Heart right ventricle (tissue), 16 donors: ENCODE measurements at regions not wholly inside any gene's neighbourhood (a gene's known extent, or its start where the extent isn't known, plus 50 kb on each side); places are given as distances from the start of the nearest gene placed in this dataset.
A peak's percentile ranks its signal among the peaks of the same experiment; 100 is the strongest.

Experiments
- ATAC-seq, 8 donors: fragments of 200-7000 bp; cut with Tn5 transposase; one replicate each; pipeline ENCODE4 v1.9.1; 2020; ENCODE audit warnings: mild to moderate bottlenecking in 8 of 8, moderate library complexity in 8 of 8, moderate number of reproducible peaks in 1 of 8
- DNase-seq, 2 donors: peaks; one replicate each; pipeline ENCODE4 v3.0.0-alpha.2; 2020
- H3K27ac ChIP-seq, 10 donors: fragments of 200-600 bp; sonication (generic) in 2 of 10; one replicate each; pipeline versions ENCODE4 v1.5.0 to v1.8.0; 2020 to 2022; ENCODE audit warnings: mild to moderate bottlenecking in 3 of 10
- H3K27me3 ChIP-seq, 7 donors: fragments of 200-600 bp; one replicate each; pipeline ENCODE4 v1.8.0; 2021 to 2022; ENCODE audit warnings: mild to moderate bottlenecking in 2 of 7
- H3K36me3 ChIP-seq, 9 donors: fragments of 200-600 bp; sonication (generic) in 1 of 9; one replicate each; pipeline versions ENCODE4 v1.5.0 to v1.8.0; 2020 to 2022; ENCODE audit warnings: mild to moderate bottlenecking in 2 of 9
- H3K4me1 ChIP-seq, 9 donors: fragments of 200-600 bp; sonication (generic) in 1 of 9; one replicate each; pipeline versions ENCODE4 v1.5.0 to v1.8.0; 2020 to 2022; ENCODE audit warnings: mild to moderate bottlenecking in 4 of 9
- H3K4me3 ChIP-seq, 10 donors: fragments of 200-600 bp; sonication (generic) in 2 of 10; one replicate each; pipeline versions ENCODE4 v1.5.0 to v1.8.0; 2020 to 2022; ENCODE audit warnings: mild to moderate bottlenecking in 7 of 10, moderate library complexity in 2 of 10
- H3K9me3 ChIP-seq, 11 donors: fragments of 200-600 bp in 10 of 11; sonication (generic) in 2 of 11; one replicate each; pipeline versions ENCODE4 v1.5.0 to v1.8.0; 2013 to 2022; ENCODE audit warnings: mild to moderate bottlenecking in 2 of 11, control low read depth in 1 of 11, moderate library complexity in 1 of 11
- CTCF ChIP-seq, 9 donors: fragments of 200-600 bp; sonication (generic) in 2 of 9; IDR thresholded peaks; one replicate each; pipeline versions ENCODE4 v1.5.0 to v1.8.0; 2021 to 2022; ENCODE audit warnings: antibody characterized with exemption in 9 of 9, mild to moderate bottlenecking in 5 of 9, moderate library complexity in 1 of 9
- WGBS, 2 donors: extraction: QIAGEN DNeasy Blood & Tissue Kit; methylation state at CpG; one replicate each; pipeline ENCODE4 v1.1.7; 2013; ENCODE audit warnings: inconsistent platforms in 1 of 2; 5-methylcytosine and 5-hydroxymethylcytosine counted together
- intact Hi-C, 10 donors: fragments of 100-400 bp; cut with DNase I; formaldehyde crosslinking; loops; one replicate each; pipeline versions ENCODE4 v1.11.1 to v1.14.2; 2022
- donor health status: Arrhythmogenic right ventricular cardiomyopathy.
- donor health status: ischemic (EF 13 %, LVEDD 7.1; RV severe dilation, severe dysfunction).
- donor health status: healthy with polysubstance abuse.
- donor health status: DM: no; HTN: yes; CAD: no.
- donor health status: DM: no; HTN: no; CAD: no.
- donor health status: ischemic (EF 25% LVEDD 6.9; RV normal size, moderate dysfunction).
- donor health status: ischemic (EF 25% LVEDD 5.7; RV mildly dilated, moderate dysfunction).
- donor health status: healthy.
- donor health status: DM: yes; HTN: yes; CAD: no.
- donor health status: Ischemic cardiomyopathy.
- donor health status: ischemic (EF 35%, LVEDD 5.7; RV mildly dilated, moderate dysfunction).
- donor health status: nonischemic (EF 11% LVEDD 7.7; RV severe dilation, severe dysfunction).
- donor health status: DM: yes; HTN: yes; CAD: no.
- donor health status: PGD.
- donor health status: ischemic (EF 29% LVEDD 5.4; RV normal size, mild dysfunction).
- donor health status: nonischemic (EF 23%, LVEDD 6.1; RV moderate dilation, normal function).

- no peak for DNase-seq
- H3K4me3 ChIP-seq, result no peak overlapping the region
- H3K27me3 ChIP-seq, result no peaks in the 10 kb centered on the region
- H3K4me1 ChIP-seq, result peaks cover 0 to 2% (median 0%) of the 10 kb centered on the region in 9 donors
- ATAC-seq, result no peak
- H3K36me3 ChIP-seq, result no peaks in the 10 kb centered on the region
- no peak overlapping the region for H3K27ac ChIP-seq
- 85 to 88% methylated on average over 2 of the region's 2 CpGs for WGBS, 2 donors
- TF ChIP-seq CTCF (IDR thresholded peaks at IDR 0.05), result peak in 2 of 9 donors; percentile 23 to 26
- no peaks in the 10 kb centered on the region for H3K9me3 ChIP-seq
- intact Hi-C loops, result loop anchor here in 2 of 10 donors (10.0 kb wide), 1 partner anchor 124 kb away; no protein-coding TSS in a partner anchor
Observed at GRCh38 chr5:143700994-143701393, 111.0 kb upstream of the HMHB1 start.

- H3K27ac ChIP-seq, result no peak overlapping the region
- no peaks in the 10 kb centered on the region for H3K9me3 ChIP-seq
- no peaks in the 10 kb centered on the region for H3K36me3 ChIP-seq
- 98 to 100% methylated on average over 1 of the region's 1 CpG for WGBS, 2 donors
- H3K27me3 ChIP-seq, result no peaks in the 10 kb centered on the region
- TF ChIP-seq CTCF (IDR thresholded peaks at IDR 0.05), result no peak
- intact Hi-C loops, result loop anchor here in 1 of 10 donors (10.0 kb wide), 1 partner anchor 126 kb away; no protein-coding TSS in a partner anchor
- ATAC-seq (no peak), DNase-seq (no peak)
- no peak overlapping the region for H3K4me3 ChIP-seq
- peaks cover 0 to 19% (median 11%) of the 10 kb centered on the region in 9 donors for H3K4me1 ChIP-seq
Observed at GRCh38 chr5:143699121-143699520, 112.8 kb upstream of the HMHB1 start.

- Histone ChIP-seq H3K4me1 (peaks cover 0 to 25% (median 16%) of the 10 kb centered on the region in 9 donors), H3K27ac (no peak overlapping the region), H3K36me3 (no peaks in the 10 kb centered on the region), H3K27me3 (no peaks in the 10 kb centered on the region), H3K4me3 (no peak overlapping the region), H3K9me3 (no peaks in the 10 kb centered on the region)
- no peak for ATAC-seq
- TF ChIP-seq CTCF (IDR thresholded peaks at IDR 0.05), result no peak
- intact Hi-C loops, result loop anchor here in 1 of 10 donors (10.0 kb wide), 1 partner anchor 126 kb away; no protein-coding TSS in a partner anchor
- WGBS, 2 donors, result 76 to 86% methylated on average over 3 of the region's 3 CpGs
- DNase-seq, result no peak
Observed at GRCh38 chr5:143698574-143698973, 113.4 kb upstream of the HMHB1 start.

GRCh38 chr5:143696921-143697320 is 115.0 kb upstream of the HMHB1 start:
- ATAC-seq (no peak), DNase-seq (no peak)
- Histone ChIP-seq H3K36me3 (no peaks in the 10 kb centered on the region), H3K4me3 (no peak overlapping the region), H3K27me3 (no peaks in the 10 kb centered on the region), H3K27ac (no peak overlapping the region), H3K9me3 (no peaks in the 10 kb centered on the region), H3K4me1 (peaks cover 0 to 40% (median 18%) of the 10 kb centered on the region in 9 donors)
- WGBS, 2 donors, result 88 to 89% methylated on average over 4 of the region's 4 CpGs
- intact Hi-C loops, result loop anchor here in 1 of 10 donors (10.0 kb wide), 1 partner anchor 128 kb away; no protein-coding TSS in a partner anchor
- no peak for TF ChIP-seq CTCF (IDR thresholded peaks at IDR 0.05)
